ENCODE measurements at regions not wholly inside any gene's neighbourhood (a gene's known extent, or its start where the extent isn't known, plus 50 kb on each side); places are given as distances from the start of the nearest gene placed in this dataset.

GRCh38 chr10:29765330-29765729 is 130.6 kb upstream of the SVIL start (continued):
- no peak for TF ChIP-seq HNRNPK (IDR thresholded peaks at IDR 0.05; ENCODE audit: low read depth, low read length, poor library complexity, severe bottlenecking)
- TF ChIP-seq IRF1 (CRISPR knock-in tag; IDR thresholded peaks at IDR 0.05; ENCODE audit: borderline replicate concordance), result no peak
- TF ChIP-seq NR3C1 (CRISPR knock-in tag; IDR thresholded peaks at IDR 0.05), result no peak
- no peak for TF ChIP-seq PREB (CRISPR knock-in tag; IDR thresholded peaks at IDR 0.05)
- TF ChIP-seq SIN3B (IDR thresholded peaks at IDR 0.05; ENCODE audit: low read depth), result no peak
- no peak for TF ChIP-seq TAF15 (IDR thresholded peaks at IDR 0.05; ENCODE audit: low read depth, low read length)
- no peak for TF ChIP-seq BRF2 (IDR thresholded peaks at IDR 0.05; ENCODE audit: borderline replicate concordance, insufficient read depth, insufficient read length)
- no peak for TF ChIP-seq SRSF1 (IDR thresholded peaks at IDR 0.05; ENCODE audit: low read depth, low read length)
- TF ChIP-seq HMG20B (CRISPR knock-in tag; IDR thresholded peaks at IDR 0.05), result no peak

Data from K562 (cell line).